NOMO-1 (cell line): ENCODE measurements at regions not wholly inside any gene's neighbourhood (a gene's known extent, or its start where the extent isn't known, plus 50 kb on each side); places are given as distances from the start of the nearest gene placed in this dataset.
A peak's percentile ranks its signal among the peaks of the same experiment; 100 is the strongest.

Experiments
- DNase-seq, 2 experiments: peaks; one replicate each; lab custom pipeline; 2025; ENCODE audit not compliant: unreplicated experiment in 2 of 2; lab: John Stamatoyannopoulos, UW

GRCh38 chr7:116083796-116084195, 53.2 kb upstream of the TFEC start:
- no peak for DNase-seq

GRCh38 chr7:116086547-116087045, 56.0 kb upstream of the TFEC start:
- no peak for DNase-seq

DNA sequence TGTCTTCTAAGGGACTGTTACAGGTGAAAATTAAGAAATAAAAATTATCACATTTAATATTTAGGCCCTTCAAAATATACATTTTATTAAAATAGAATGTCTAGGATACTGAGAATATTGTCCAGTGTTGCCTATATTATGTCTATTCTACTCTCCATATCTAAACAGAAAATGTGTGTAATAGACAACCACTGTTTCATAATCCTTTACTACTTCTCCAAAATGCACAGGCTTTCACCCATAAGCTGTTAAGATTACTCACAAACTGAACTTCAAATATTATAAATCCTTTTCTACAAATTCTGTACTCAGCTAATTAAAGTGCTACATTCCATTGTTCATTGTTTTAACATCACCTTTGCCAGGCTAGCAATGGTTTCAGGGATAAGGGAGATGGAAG, 56.7 kb upstream of the TFEC start:
- peak in 1 of 2 experiments; percentile 77 for DNase-seq

DNA sequence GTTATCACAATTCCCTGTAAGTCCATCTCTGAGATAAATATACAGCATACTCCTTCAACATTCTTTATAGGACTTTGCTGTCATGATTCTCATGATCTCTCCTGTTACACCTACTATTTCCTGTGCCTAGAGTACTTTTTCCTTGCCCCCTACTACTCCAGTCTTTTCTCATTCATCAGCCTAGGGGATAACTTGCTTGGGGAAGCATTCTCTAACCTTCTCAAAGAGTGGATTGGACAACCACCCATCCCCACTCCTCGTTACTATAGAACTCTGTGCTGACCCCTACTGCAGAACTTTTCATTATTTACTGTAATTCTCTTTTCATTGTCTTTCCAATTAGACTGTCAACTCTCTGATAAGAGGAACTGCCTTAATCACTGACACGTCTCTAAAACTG, 57.4 kb upstream of the TFEC start:
- DNase-seq, result no peak

DNA sequence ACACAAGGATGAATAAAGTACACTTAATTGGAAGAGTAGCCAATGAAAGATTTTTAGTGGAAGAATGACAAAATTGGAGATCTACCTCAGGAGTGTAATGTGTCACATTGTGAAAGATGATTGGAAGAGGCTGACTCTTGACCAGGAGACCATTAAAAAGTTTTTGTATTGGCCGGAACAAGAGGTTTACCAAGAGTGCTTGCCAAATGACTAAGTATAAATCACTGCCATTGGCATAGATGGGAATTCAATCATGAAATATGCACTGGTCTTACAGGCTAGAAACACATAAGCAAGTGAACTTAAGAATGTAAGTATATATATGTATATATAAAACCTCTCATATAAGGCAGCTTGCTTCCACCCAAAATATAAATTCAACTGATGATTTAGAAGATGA, 58.7 kb upstream of the TFEC start:
- DNase-seq, result no peak

GRCh38 chr7:116093516-116094301, 63.1 kb upstream of the TFEC start:
- DNase-seq, result no peak

- peak in 1 of 2 experiments; percentile 76 for DNase-seq
Measured at GRCh38 chr7:116095396-116095795, 64.8 kb upstream of the TFEC start.

- DNase-seq, result peak in 1 of 2 experiments; percentile 39
Measured at GRCh38 chr7:116097365-116098009, 66.9 kb upstream of the TFEC start.

DNA sequence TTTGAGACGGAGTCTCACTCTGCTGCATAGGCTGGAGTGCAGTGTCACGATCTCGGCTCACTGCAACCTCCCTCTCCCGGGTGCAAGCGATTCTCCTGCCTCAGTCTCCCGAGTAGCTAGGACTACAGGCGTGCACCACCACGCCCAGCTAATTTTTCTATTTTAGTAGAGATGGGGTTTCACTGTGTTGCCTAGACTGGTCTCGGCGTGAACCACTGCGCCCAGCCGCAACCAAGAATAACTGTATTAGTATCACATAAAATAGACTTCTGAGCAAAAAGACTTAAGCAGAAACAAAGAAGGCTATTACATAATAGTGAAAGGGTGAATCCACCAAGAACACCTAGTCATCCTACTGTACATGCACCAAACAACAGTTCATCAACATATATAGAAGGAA, 67.6 kb upstream of the TFEC start:
- no peak for DNase-seq

DNA sequence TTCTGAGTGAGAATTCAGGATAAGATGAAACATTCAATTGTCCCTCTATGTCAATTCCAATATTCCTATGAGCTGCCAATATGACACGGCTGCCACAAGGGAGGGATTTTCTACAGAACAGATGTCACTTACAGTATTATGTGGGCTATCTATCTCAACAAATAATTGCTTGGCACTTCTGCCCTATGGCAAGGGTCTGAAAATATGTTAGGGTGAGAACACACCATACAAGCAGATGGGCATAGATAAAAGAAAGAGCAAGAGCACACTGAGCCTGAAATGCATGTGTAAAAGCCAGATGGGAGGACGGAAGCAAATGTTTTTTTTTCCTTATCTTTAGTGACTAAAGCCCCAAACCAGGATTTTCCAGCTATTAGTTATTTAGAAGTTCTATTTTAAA, 70.1 kb upstream of the TFEC start:
- DNase-seq, result no peak

- DNase-seq, result no peak
Measured at GRCh38 chr7:116101704-116102103, 71.1 kb upstream of the TFEC start.

- peak in 1 of 2 experiments; percentile 11 for DNase-seq
Measured at GRCh38 chr7:116111475-116111874, 80.9 kb upstream of the TFEC start.

GRCh38 chr7:116113310-116113709, 82.7 kb upstream of the TFEC start:
- no peak for DNase-seq

- no peak for DNase-seq
Measured at GRCh38 chr7:116120839-116121238, 89.5 kb upstream of the TES start.

DNA sequence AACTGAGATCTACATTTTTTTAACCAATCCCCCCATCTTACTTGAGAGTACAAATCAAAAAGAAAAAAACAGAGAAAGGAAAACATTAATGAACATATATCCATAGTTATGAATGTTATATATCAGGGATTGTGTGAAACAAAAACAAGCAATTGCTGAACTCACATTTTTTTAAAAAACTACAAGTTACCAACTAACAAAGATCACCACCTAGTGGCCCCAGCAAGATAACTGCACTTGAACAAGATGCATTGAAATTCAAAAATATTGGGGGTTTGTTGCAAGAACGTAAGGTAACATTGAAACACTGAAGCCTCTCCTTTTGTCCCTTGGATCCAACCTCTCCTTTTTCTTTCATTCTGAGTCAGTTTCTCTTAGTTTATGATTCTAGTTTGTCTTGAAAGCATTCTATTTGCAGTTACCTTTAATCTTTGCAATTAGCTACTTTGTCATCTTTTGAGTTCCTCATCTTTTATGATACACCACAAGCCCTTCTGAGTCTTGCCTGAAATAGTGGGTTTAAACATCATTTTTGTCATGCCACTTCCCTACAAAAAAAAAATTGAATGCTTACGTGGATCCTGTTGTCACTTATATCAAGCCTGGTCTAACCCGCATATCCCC, 87.3 kb upstream of the TES start:
- DNase-seq, result peak; percentile 13 to 40

DNA sequence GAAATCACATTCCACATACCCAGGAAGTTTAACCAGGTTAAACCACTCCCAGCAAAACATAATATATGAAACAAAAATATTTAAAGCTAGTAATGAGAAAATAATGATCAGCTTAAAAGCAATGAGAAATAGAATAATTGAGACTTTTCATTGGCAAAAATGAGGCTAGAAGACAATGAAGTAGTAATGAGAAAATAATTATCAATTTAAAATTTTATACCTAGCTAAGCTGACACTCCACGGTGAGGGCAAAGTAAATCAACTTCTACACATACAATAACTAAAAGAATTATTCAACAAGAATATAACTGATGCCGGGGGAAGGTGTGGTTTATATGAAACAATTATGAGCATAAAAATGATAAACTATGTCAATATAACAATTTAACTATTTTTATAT, 82.2 kb upstream of the TES start:
- no peak for DNase-seq

DNA sequence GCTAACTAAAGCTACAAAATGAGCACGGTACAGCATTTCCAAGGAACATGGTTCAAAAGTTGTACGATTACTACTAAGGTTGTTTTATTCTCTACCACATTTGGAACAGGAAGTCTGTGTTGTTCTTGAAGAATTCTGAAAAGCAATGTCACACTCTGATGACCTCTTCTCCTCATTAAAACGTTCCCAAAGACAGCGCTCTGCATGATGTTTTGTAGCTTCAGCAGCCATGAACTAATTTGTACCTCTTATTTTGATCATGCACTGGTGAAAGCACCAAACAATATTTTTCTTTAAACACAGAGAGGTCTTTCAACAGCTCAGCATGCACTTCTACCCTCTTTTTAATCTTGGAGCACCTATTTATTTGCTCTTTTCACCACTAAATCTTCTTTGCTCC, 75.0 kb upstream of the TES start:
- DNase-seq, result no peak

DNA sequence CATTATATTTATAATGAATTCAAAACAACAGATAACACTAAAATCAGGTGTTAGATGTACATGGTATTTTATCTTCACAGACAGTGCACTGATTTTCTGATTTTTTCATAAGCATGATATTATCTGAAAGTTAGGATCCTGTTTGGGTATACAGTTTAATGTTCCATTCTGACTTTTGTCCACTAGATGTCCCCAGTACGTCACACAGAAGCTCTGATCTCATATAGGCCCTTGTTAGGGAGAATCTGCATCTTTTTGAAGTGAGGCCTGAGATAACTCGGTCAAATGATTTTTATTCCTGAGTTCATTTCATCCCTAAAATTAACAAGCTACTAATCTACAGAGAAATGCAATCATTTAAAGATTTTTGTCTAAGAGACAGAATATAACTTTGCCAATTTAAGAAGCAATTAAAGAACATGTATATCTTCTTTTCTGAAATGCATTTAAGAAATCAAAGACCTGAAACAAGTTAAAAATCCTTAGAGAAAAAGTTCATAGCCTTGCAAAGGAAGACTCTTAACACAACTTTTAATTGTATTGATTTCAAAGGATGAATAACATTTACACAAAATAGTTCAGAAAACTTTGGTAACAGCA, 72.0 kb upstream of the TES start:
- DNase-seq, result peak in 1 of 2 experiments; percentile 31

- no peak for DNase-seq
Measured at GRCh38 chr7:116139007-116139406, 71.3 kb upstream of the TES start.

DNA sequence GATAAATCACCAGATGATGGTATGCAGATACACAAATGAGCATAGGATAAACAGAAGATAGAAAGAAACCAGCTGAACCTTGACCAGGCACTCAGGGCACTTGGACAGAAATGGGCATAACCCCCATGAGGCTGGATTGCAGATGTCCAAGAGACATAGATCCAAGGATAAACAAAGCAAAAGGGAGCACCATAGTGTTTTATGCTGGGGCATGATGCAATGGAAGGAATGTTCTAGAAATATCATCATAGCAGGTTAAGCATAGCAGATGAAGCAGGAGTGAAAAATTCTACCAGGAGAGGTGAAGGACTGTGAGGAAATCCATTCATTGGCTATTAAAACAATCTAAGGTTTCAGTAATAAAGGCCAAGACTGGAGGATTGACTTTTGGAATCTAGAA, 70.5 kb upstream of the TES start:
- DNase-seq, result no peak

DNA sequence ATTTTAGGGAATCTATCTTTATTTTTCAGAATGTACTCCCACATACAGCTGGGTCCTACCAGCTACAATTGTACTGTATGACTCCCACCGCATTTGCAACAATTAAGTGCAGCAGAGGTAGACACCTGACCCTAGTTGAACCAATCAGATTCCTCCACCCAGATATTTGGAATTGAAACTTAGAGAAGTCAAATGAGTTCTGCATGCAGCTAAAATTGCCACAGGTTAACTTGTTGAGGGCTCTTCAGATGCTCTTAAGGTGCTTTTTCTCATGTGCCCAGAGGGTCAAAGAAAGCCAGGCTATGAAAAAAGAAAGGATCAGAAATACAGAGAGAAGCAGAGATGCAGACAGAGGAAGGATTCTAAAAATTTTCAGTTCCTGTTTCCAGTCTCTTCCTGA, 68.0 kb upstream of the TES start:
- DNase-seq, result no peak
